IPS-NIHi7 (cell line): ENCODE measurements at regions not wholly inside any gene's neighbourhood (a gene's known extent, or its start where the extent isn't known, plus 50 kb on each side); places are given as distances from the start of the nearest gene placed in this dataset.

ENCODE experiments used
- DNase-seq: peaks from one replicate; pipeline ENCODE4 v3.0.0; 2012; ENCODE audit warnings: mixed read lengths; ENCODE audit errors: extremely low spot score

DNA sequence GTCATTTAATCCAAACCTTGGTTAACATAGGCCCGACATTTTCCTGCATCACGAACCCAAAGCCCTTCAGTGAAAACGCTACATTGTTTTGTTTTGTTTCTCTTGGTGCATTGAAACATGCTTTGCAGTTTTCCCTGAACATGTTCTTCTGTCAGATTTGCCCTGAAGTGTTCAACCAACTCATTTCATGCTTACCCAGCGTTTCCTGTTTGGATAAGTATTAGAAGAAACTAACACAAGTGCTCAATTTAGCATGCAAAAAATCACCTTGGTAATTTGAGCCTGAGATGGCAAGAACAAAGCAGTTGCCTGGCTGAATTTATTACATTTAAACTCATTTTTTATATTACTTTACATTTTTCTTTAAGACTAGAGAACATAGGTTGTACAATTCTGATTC, 160.1 kb upstream of the VCX3A start:
- DNase-seq: no peak

DNA sequence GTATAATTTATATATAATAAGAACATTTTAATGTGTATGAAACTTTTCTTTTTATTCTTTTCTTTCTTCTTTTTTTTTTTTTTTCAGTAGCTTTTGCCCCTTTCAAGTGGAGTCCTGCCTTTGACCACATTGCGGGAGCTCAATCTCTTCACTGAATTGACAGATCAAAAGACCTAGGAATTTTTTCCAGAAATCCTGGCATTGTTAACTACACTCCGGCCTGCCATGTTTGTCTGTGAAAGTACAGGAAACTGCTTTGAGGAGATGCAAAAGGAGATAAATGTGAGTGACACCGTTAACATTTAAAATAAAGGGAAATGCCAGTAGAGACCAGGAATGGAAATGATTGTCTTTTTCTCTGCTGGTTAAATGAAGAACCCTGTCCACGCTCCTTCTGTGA, 159.3 kb upstream of the VCX3A start:
- DNase-seq: no peak

DNA sequence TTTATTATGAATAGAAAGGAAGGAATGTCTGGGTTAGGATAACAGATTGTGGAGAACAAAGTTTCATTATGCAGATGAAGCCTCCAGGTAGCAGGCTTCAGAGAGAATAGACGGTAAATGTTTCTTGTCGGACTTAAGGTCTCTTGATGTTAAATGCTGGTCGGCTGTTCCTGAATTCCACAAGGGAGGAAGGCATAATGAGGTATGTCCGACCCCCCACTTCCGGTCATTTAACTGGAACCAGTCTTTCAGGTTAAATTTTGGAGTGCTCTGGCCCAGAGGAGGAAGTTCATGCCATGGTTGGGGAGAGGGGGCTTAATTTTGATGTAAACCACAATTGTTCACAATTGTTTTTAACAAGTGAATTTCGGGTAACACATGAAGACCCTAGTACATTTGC, 158.1 kb upstream of the VCX3A start:
- no peak for DNase-seq

DNA sequence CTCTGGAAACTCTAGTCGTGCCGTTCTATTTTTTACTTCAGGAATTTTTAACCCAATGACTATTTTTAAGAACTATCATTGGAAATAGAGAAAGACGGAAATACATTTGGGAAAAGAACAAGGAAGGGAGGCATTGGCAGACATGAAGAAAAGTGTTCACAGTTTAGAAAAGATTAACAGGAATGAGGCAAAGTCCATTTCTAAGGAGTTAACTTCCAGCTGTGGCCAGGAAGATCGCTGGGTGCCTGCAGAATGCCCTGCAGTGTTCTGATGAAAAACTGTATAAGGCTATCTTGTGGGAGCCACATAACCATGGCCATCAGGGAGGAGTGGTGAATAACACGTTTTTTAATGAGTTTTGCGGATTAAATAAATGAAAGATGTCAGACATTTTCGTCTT, 150.6 kb upstream of the VCX3A start:
- no peak for DNase-seq

DNA sequence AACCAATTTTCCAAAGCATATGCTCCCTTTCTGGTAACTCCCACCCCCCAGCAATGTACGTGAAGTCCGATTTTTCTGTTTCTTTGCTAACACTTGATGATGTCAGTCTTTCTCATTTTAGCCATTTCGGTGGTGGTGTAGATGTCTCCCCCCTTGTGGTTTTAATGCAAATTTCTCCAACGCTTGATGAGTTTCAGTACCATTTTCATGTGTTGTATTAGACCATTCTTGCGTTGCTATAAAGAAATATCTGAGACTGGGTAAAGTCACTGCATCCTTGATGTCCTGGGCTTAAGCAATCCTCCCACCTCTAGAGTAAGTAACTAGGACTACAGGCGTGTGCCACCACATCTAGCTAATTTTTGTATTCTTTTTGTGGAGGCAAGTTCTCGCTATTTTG, 148.4 kb upstream of the VCX3A start:
- no peak for DNase-seq

DNA sequence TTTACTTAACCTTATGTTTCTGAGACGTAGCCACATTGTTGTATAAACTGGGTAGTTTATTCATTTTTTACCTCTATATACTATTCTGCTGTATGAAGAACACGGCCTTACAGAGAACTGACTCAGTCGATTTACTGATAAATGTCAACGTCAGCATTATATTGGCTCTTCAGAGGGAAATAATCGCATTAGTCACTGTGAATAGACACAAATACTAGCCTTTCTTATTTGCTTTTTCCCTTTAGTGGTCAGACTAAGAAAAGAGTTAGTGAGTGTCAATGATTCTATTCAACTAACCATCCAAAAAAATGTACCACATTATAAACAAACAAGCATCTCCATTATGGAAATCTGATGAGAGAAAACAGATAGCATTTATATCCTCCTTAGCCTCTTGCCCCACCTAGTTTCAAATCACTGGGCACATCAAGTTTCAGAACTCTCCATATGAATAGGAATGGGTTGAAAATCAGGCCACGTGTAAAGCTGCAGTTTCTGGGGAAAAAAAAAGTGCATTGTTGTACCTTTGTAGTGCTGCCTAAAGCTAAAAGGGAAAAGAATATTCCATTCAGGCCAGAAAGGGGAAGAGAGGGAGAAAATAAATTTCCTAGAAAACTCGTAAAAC, 146.7 kb upstream of the VCX3A start:
- no peak for DNase-seq

DNA sequence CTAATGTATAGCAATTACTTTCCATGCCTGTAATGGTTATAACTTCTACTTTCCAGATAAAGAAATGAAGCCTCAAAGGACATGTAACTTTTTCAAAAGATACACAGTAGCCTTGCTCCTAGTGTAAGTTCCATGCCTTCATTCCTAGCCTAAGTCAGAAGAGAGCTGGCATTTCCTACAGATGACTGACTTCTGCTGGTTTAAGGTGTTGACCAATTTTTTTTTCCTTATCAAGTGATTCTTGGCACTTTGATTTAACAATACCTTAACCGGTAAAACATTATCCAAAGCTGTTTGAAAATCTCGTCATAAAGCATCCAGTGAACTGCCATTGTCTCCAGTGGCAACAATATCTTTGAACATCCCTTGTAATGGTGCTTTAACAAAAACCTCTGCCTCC, 145.1 kb upstream of the VCX3A start:
- DNase-seq: no peak

DNA sequence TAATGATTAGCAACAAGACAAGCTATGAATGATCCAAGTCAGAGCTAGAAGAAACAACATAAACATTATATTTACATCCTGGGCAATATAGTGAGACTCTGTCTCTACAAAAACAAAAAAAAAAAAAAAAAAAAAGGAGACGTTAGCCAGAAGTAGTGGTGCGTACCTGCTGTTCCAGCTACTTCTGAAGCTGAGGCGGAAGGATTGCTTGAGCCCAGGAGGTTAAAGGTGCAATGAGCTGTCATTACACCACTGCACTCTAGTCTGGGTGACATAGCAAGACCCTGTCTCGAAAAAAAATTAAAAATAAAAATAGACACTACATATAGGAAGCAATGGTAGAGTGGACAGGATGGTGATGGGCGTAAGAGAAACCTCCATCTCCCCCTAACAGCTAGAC, 144.6 kb upstream of the VCX3A start:
- no peak for DNase-seq

DNA sequence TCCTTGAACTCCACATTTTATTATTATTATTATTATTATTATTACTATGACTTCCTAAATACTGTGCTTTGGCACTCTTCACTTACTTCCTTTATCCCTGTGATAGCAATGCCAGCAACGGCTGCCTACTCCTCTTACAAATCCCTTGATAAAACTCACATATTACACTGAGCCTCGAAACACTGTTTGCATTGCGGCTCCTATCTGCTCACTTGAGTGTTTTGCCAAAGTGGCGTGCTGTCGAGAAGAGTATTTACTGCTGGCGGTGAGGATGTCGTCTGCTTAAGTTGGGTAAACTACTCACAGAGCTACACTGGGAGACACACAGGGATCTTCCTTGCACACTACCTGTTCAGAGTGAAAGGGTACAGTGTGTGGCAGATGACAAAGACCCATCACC, 143.4 kb upstream of the VCX3A start:
- no peak for DNase-seq

DNA sequence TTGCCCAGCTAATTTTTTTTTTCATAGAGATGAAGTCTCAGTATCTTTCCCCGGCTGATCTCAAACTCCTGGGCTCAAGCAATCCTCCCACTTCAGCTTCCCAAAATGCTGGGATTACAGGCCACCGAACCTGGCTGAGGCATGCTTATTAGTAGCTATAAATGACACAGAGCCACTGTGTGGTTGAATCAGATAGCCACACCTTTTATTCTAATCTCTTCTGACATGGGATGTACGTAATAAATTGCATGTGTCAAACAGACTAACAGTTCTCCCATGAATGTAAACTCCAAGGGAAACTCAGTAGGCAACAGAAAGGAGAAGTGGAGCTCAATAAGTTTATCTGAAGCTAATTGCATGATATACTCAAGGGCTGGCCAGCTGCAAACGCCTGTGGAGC, 139.8 kb upstream of the VCX3A start:
- no peak for DNase-seq

DNA sequence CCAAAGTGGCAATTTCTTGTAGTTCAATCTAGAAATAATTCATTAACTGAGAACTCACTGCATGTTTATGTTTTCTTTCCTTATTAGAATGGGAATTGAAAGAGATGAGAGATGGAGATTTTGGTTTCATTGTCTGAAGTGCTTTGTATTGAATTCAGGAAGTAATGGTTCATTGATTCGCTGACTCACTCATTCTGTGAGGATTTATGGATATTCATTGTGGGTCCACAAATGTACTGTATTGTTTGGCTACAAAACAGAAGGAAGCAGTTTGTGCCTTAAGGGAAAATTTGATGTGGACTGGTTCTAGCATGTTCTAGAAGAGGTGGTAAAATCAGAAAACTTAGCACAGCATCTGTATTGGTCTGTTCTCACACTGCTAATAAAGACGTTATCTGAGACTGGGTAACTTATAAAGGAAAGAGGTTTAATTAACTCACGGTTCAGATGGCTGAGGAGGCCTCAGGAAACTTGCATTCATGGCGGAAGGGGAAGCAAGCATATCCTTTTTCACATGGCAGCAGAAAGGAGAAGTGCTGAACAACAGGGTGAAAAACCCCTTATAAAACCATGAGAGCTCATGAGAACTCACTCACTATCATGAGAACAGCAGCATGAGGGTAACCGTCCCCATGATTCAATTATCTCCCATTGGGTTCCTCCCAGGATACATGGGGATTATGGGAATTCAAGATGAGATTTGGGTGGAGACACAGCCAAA, 132.3 kb upstream of the VCX3A start:
- DNase-seq: no peak

DNA sequence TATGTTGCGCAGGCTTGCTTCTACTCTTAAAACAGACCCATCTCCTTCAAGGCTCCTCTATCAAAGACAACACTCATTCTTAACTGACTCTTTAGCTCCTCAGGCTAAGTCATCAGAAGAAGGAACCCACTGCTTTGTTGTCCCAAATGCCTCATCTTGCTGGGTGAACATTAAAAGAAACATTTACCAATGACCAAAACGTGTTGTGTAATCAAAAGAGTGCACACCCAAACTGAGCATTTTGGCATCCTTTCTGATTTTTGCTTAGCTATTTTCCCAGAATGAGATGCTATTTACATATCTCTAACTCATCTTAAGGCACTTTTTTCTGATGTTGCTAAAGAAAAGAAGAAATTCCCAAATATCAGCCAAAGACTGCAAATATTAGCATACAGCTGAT, 131.7 kb upstream of the VCX3A start:
- DNase-seq: no peak

DNA sequence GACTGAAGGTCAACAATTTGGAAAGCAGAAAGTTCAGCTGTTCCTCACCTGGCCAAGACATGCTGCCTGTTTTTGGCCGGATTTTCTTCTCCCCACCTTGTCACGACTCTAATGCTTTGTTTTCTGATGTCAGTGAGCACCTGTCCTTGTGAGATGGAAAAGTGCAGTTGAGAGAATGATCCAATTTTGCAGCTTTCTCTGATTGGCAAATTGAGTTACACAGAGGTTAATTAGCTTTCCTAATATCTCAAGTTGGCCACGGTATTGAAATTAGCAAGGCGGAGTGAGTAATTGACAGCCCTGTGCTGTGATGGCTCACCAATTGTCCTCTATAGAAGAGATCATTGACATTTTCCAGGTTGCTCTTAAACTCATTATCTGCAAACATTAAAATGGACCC, 126.8 kb upstream of the VCX3A start:
- no peak for DNase-seq

DNA sequence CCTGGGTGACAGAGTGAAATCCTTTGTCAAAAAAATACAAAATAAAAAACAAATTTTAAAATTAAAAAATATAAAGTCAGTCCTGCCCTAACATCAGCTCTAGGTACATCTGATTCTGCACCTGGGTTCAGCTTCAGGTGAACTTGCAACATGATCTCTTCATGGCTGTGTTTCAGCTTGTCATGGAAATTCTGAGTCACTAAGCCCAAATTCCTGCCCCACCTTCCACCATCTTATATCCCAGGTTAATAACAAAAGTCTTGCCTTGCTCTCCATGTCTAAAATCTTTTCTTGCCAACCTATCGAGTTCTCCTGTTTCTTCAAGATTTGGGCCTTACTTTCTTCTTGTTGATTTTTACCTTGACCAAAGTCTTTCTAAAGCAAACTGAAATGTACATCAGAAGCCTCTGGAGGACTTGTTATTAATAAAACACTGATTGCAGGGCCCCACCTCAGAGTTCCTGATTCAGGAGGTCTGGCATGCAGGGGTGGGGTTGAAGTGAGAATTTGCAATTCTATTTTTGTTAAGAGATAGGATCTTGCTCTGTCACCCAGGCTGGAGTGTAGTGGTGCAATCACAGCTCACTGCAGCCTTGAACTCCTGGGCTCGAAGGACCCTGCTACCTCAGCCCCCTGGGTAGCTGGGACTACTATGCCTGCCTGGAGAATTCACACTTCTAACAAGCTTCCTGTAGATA, 125.8 kb upstream of the VCX3A start:
- no peak for DNase-seq

DNA sequence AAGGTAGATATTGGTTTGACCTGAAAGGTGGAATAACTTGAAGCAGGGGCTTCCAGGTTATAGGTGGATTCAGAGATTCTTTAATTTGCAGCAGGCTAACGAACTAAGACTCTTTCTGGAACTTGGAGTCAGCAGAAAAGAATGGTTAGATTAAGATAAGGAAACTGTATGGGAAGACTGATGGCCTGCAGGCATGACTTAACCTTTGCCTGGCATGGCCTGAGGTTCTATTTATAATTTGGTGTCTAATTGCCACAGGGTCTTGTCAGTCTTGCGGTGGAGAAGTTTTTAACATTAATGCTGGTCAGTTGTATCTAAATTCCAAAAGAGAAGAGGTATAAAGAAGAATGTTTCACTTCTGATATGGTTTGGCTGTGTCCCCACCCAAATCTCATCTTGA, 110.3 kb upstream of the VCX3A start:
- DNase-seq: no peak

DNA sequence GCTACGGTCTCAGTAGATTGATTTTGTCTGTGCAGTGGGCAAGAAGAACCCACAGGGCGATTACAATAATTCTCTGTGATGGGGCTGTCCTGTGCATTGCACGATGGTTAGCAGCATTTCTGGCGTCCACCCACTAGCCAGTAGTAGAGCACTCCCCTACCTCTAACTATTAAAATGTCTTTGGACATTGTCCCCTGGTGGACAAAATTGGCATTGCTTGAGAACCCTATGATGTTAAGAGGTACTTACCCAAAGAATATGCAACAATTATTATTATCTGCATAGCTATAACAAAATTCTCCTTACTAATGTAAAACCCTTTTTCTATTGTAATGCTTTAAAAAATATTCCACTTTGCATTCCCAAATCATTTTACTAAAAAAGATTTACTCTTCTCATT, 109.5 kb upstream of the VCX3A start:
- DNase-seq: no peak

DNA sequence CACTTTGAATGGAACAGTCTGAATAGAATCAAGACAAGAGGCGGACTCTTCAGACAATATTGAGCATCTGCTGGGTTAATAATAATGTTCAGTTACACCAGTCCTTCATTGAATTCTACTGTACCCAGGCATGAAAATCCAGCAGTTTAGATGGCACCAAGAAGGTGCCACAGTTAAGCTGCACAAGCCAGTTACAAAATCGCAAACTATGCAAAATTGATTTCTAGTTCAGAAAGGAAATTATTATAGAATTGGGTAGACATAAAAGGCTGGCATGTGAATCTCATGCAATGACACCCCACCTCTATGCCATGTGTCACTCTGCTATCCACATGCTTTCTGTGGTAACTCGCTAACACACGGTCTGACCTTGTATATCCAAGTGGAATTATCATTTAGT, 105.8 kb upstream of the VCX3A start:
- DNase-seq: no peak

DNA sequence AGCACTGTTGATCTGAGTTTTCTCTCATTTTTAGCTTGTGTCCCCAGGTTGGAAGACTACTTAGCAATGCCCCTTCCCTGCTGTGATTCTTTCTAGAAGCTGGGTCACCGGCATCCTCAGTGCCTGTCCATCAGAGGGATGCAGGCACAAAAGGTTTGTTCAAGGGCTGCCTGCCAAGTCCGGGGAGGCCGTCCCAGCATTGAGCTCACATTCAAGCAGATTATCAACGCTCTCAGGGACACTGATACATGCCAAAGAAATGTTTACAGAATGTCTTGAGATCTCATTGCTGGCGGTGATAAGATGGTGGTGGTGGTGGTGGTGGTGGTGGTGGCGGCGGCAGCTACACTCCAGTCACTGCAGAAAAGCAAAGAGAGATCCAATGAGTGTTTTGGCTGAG, 79.6 kb upstream of the VCX3A start:
- no peak for DNase-seq

DNA sequence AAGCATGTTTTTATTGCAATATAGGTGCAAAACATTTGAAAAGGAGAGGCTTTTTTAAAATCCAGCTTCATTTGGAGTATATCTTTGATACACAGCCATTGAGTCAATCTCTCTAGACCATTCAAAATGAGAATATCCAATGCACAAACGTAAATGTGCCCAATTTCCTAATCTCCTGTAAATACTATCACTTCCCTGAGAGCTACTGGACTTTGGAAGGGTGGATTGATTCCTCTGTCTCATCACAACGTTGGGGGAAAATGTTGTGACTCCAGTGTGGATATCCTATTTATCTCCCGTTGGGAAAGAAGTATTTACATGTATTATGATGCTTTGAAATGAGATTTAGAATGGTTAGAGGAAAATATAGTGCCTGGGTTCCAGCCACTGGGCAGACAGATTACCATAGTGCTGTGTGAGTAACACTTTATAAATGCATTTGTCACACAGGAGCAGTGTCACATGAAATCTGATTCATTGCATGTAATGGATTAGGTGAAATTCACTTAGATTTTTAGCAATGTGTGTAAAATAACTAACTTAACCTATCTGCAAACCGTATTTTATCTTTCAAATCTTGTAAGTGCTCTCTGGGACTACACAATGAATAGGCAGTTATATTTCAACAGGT, 64.4 kb upstream of the VCX3A start:
- no peak for DNase-seq
